Prostate gland (tissue), 2 donors: ENCODE measurements at regions not wholly inside any gene's neighbourhood (a gene's known extent, or its start where the extent isn't known, plus 50 kb on each side); places are given as distances from the start of the nearest gene placed in this dataset.

Source experiments
- DNase-seq: peaks from one replicate; pipeline ENCODE4 v3.0.0-alpha.2; 2019; ENCODE audit warnings: low spot score
- H3K27ac ChIP-seq, 2 donors: fragments of 200-600 bp; sonication (generic); 2 replicates each; pipeline ENCODE4 v1.5.1; 2017 to 2019
- H3K27me3 ChIP-seq: fragments of 200-600 bp; sonication (generic); replicated peaks from 2 replicates; pipeline ENCODE4 v1.5.1; 2019; ENCODE audit not compliant: insufficient read depth
- H3K36me3 ChIP-seq, 2 donors: fragments of 200-600 bp; sonication (generic); 1 replicate in 1 of 2; 2 replicates in 1 of 2; pipeline versions ENCODE4 v1.5.1 to v1.8.1; 2017 to 2019
- H3K4me1 ChIP-seq: fragments of 200-600 bp; sonication (generic); replicated peaks from 2 replicates; pipeline ENCODE4 v1.5.1; 2019
- H3K4me3 ChIP-seq, 2 donors: fragments of 200-600 bp; sonication (generic); 2 replicates each; pipeline ENCODE4 v1.5.1; 2017 to 2019
- H3K9me3 ChIP-seq: fragments of 200-600 bp; sonication (generic); 2 replicates; pipeline ENCODE4 v1.5.1; 2017
- CTCF ChIP-seq, 4 experiments: fragments of 200-600 bp in 2 of 4; fragments of 450-650 bp in 2 of 4; sonication (generic) in 2 of 4; IDR thresholded peaks; 1 replicate in 3 of 4; 2 replicates in 1 of 4; pipeline ENCODE4 v1.5.1; 2016 to 2019; ENCODE audit warnings: antibody characterized with exemption in 4 of 4, mild to moderate bottlenecking in 2 of 4, moderate library complexity in 2 of 4
- POLR2A ChIP-seq: fragments of 450-650 bp; IDR thresholded peaks from one replicate; pipeline ENCODE4 v1.6.1; 2016; ENCODE audit warnings: antibody characterized with exemption, mild to moderate bottlenecking
- POLR2AphosphoS5 ChIP-seq: sonication (generic); formaldehyde crosslinking; IDR thresholded peaks from one replicate; pipeline ENCODE4 v1.6.1; 2017; ENCODE audit warnings: antibody characterized with exemption
- WGBS: methylation state at CpG from one replicate; pipeline ENCODE4 v1.1.5; 2018; 5-methylcytosine and 5-hydroxymethylcytosine counted together
- intact Hi-C: fragments of 100-400 bp; cut with DNase I; formaldehyde crosslinking; loops from one replicate; pipeline ENCODE4 v1.14.2; 2022

DNA sequence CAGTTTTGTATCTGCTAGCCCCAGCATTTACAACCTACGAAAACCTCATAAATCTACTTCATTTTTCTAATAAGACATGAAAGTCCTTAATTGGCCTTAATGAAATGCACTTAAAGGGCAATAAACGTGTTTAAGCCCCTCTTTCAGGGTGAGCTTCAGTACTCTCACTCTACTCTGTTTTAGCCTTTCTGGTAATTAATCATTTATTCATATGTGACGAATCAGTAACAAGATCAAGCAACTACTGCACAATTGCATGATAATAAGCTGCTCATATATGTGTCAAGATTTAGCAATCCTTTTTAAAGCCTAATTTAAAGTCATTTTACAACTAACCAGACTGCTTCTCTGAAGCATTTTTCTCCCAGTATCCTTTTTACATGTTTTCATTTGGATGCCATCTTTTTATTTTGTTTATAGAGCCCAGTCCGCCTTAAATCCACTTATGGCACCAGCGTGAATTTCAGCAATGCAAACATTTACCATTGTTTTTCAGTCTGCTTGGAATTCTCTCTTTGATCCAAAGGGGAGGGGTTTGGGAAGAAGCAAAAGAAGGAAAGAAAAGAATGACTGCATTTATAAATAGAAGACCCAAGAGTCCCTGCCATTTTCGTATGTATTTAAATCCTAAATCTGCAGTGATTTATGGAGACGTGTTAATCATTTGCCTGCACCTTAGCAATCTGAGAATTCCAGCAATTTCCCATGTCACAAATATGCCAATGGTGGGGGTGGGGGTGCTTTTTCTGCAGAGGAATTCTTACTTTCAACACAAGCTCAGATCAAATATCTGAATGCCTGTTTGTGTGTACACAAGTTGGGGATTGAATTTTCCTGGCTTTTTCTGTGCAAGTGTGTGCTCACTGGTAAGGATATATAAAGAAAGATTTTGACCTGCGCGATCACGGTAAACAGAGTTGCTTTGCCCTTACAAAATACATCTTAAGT, 230.8 kb upstream of the TBC1D5 start:
- H3K27me3 ChIP-seq: no peaks in the 10 kb centered on the region
- H3K27ac ChIP-seq: no peak overlapping the region
- 36% methylated on average over 10 of the region's 10 CpGs for WGBS
- H3K36me3 ChIP-seq: no peaks in the 10 kb centered on the region
- H3K4me3 ChIP-seq: no peak overlapping the region
- no peak for DNase-seq
- TF ChIP-seq POLR2A (no peak), POLR2AphosphoS5 (no peak), CTCF (IDR thresholded peaks at IDR 0.05) (no peak)
- intact Hi-C loops: no loop called here
- H3K9me3 ChIP-seq: no peaks in the 10 kb centered on the region
- no peaks in the 10 kb centered on the region for H3K4me1 ChIP-seq

DNA sequence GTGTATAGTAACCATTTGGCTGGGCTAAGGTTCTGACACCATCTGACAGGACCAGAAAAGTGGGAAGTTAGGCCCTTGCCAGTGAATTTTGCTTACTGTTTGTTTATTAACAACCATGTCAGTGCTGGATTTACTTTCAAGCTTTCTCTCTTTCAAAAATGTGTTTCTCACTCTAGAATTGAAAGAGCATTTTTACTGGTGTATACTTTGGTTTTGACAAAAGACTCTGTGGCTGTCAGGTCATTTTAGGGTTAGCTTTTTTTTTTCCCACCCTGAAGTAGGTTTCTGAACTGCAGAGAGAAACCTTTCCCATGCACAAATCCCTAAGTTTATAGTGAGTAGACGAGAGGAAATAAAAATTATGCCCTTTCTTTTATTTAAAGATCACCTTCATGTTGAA, 230.0 kb upstream of the TBC1D5 start:
- Histone ChIP-seq H3K4me1 (no peaks in the 10 kb centered on the region), H3K27ac (no peak overlapping the region), H3K9me3 (no peaks in the 10 kb centered on the region), H3K27me3 (no peaks in the 10 kb centered on the region), H3K4me3 (no peak overlapping the region), H3K36me3 (no peaks in the 10 kb centered on the region)
- 17% methylated on average over 1 of the region's 1 CpG for WGBS
- no peak for DNase-seq
- intact Hi-C loops: no loop called here
- TF ChIP-seq POLR2AphosphoS5 (no peak), POLR2A (no peak), CTCF (IDR thresholded peaks at IDR 0.05) (no peak)

DNA sequence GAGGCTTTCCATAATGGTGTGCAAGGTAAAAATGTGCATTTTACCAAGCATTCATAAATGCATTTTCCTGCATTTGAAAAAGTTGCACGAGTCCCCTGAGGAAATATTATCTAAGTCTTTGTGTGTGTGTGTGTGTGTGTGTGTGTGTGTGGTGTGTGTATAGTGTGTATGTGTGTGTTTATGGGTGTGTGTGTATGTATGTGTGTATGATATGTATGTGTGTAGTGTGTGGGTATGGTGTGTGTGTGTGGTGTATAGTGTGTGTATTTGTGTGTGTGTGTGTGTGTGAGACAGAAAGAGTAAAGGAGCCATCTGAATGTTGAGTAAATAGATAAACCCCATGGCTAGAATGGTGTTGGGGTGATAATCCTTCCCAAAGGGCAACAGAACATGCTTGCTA, 229.6 kb upstream of the TBC1D5 start:
- no peaks in the 10 kb centered on the region for H3K27me3 ChIP-seq
- TF ChIP-seq CTCF (IDR thresholded peaks at IDR 0.05) (no peak), POLR2AphosphoS5 (no peak), POLR2A (no peak)
- 62% methylated on average over 1 of the region's 1 CpG for WGBS
- H3K4me3 ChIP-seq: no peak overlapping the region
- H3K9me3 ChIP-seq: no peaks in the 10 kb centered on the region
- no peak for DNase-seq
- H3K4me1 ChIP-seq: no peaks in the 10 kb centered on the region
- H3K36me3 ChIP-seq: no peaks in the 10 kb centered on the region
- H3K27ac ChIP-seq: no peak overlapping the region
- intact Hi-C loops: no loop called here

- TF ChIP-seq POLR2A (no peak), POLR2AphosphoS5 (no peak), CTCF (IDR thresholded peaks at IDR 0.05) (no peak)
- Histone ChIP-seq H3K27ac (no peak overlapping the region), H3K4me1 (no peaks in the 10 kb centered on the region), H3K4me3 (no peak overlapping the region), H3K36me3 (no peaks in the 10 kb centered on the region), H3K9me3 (no peaks in the 10 kb centered on the region), H3K27me3 (no peaks in the 10 kb centered on the region)
- DNase-seq: no peak
- 53% methylated on average over 3 of the region's 3 CpGs for WGBS
- intact Hi-C loops: no loop called here
Measured at GRCh38 chr3:17969985-17970568, 227.6 kb upstream of the TBC1D5 start.
